H9 (cell line): ENCODE measurements at regions not wholly inside any gene's neighbourhood (a gene's known extent, or its start where the extent isn't known, plus 50 kb on each side); places are given as distances from the start of the nearest gene placed in this dataset.

Experiments used
- DNase-seq: peaks from one replicate; pipeline ENCODE4 v3.0.0-alpha.2; 2017
- H2AFZ ChIP-seq: one replicate; pipeline ENCODE4 v1.6.1; 2013; ENCODE audit warnings: mild to moderate bottlenecking, low read length, control low read depth, moderate library complexity
- H2AK5ac ChIP-seq: 2 replicates; pipeline ENCODE4 v1.6.1; 2013; ENCODE audit warnings: low read length, control low read depth, mixed read lengths; ENCODE audit not compliant: insufficient read length
- H2BK120ac ChIP-seq: one replicate; pipeline ENCODE4 v1.6.1; 2013; ENCODE audit warnings: low read depth, mild to moderate bottlenecking, low read length, control low read depth, inconsistent platforms; ENCODE audit not compliant: poor library complexity, severe bottlenecking
- H2BK12ac ChIP-seq: 2 replicates; pipeline ENCODE4 v1.6.1; 2013; ENCODE audit warnings: low read length, control low read depth, mixed read lengths, low read depth; ENCODE audit not compliant: insufficient read length
- H2BK15ac ChIP-seq: 2 replicates; pipeline ENCODE4 v1.6.1; 2013; ENCODE audit warnings: low read depth, low read length, control low read depth
- H2BK20ac ChIP-seq: one replicate; pipeline ENCODE4 v1.6.1; 2013; ENCODE audit warnings: low read depth, mild to moderate bottlenecking, low read length, control low read depth, inconsistent platforms; ENCODE audit not compliant: poor library complexity, severe bottlenecking
- H2BK5ac ChIP-seq: 2 replicates; pipeline ENCODE4 v1.6.1; 2013; ENCODE audit warnings: low read length, control low read depth, mixed read lengths; ENCODE audit not compliant: insufficient read length
- H3K14ac ChIP-seq: 2 replicates; pipeline ENCODE4 v1.6.1; 2013; ENCODE audit warnings: low read length, control low read depth; ENCODE audit not compliant: insufficient read depth
- H3K18ac ChIP-seq: 2 replicates; pipeline ENCODE4 v1.6.1; 2013; ENCODE audit warnings: low read depth, mild to moderate bottlenecking, mixed read lengths, low read length, control low read depth; ENCODE audit not compliant: insufficient read length
- H3K23ac ChIP-seq: 2 replicates; pipeline ENCODE4 v1.6.1; 2013; ENCODE audit warnings: low read length, control low read depth, mixed read lengths, low read depth; ENCODE audit not compliant: insufficient read length
- H3K23me2 ChIP-seq: 2 replicates; pipeline ENCODE4 v1.6.1; 2013; ENCODE audit warnings: low read depth, mild to moderate bottlenecking, mixed read lengths, low read length, control low read depth; ENCODE audit not compliant: insufficient read length, poor library complexity, severe bottlenecking
- H3K27ac ChIP-seq: 2 replicates; pipeline ENCODE4 v1.5.1; 2013; ENCODE audit warnings: low read length, control low read depth, mixed read lengths, low read depth; ENCODE audit not compliant: insufficient read length
- H3K27me3 ChIP-seq: 2 replicates; pipeline ENCODE4 v1.6.1; 2013; ENCODE audit warnings: low read length, control low read depth, inconsistent platforms; ENCODE audit not compliant: insufficient read depth
- H3K4ac ChIP-seq: 2 replicates; pipeline ENCODE4 v1.6.1; 2013; ENCODE audit warnings: low read depth, mild to moderate bottlenecking, control low read depth, inconsistent platforms, low read length, moderate library complexity
- H3K4me1 ChIP-seq: 2 replicates; pipeline ENCODE4 v1.6.1; 2013; ENCODE audit warnings: low read length, control low read depth, inconsistent platforms; ENCODE audit not compliant: insufficient read depth
- H3K4me2 ChIP-seq: 2 replicates; pipeline ENCODE4 v1.6.1; 2013; ENCODE audit warnings: low read length, control low read depth, mixed read lengths; ENCODE audit not compliant: insufficient read length, insufficient read depth
- H3K56ac ChIP-seq: 2 replicates; pipeline ENCODE4 v1.6.1; 2013; ENCODE audit warnings: low read depth, mild to moderate bottlenecking, mixed read lengths, low read length, control low read depth; ENCODE audit not compliant: insufficient read length
- H3K79me1 ChIP-seq: 2 replicates; pipeline ENCODE4 v1.6.1; 2013; ENCODE audit warnings: low read depth, mild to moderate bottlenecking, moderate library complexity, low read length, control low read depth, inconsistent platforms; ENCODE audit not compliant: insufficient read depth, poor library complexity, severe bottlenecking
- H3K79me2 ChIP-seq: 2 replicates; pipeline ENCODE4 v1.6.1; 2013; ENCODE audit warnings: low read length, control low read depth, inconsistent platforms; ENCODE audit not compliant: insufficient read depth
- H3K9ac ChIP-seq: 2 replicates; pipeline ENCODE4 v1.6.1; 2013; ENCODE audit warnings: low read length, control low read depth, mixed read lengths; ENCODE audit not compliant: insufficient read length; ENCODE audit errors: extremely low read depth
- H3K9me3 ChIP-seq: one replicate; pipeline ENCODE4 v1.6.1; 2013; ENCODE audit warnings: low read depth, low read length, inconsistent platforms; ENCODE audit not compliant: control insufficient read depth
- H3T11ph ChIP-seq: one replicate; pipeline ENCODE4 v1.6.1; 2013; ENCODE audit warnings: mild to moderate bottlenecking, low read length, control low read depth, inconsistent platforms
- H4K20me1 ChIP-seq: one replicate; pipeline ENCODE4 v1.6.1; 2013; ENCODE audit not compliant: control insufficient read depth, insufficient read length, insufficient read depth
- H4K5ac ChIP-seq: 2 replicates; pipeline ENCODE4 v1.6.1; 2013; ENCODE audit warnings: low read depth, mild to moderate bottlenecking, mixed read lengths, low read length, control low read depth; ENCODE audit not compliant: insufficient read length
- H4K8ac ChIP-seq: replicated peaks from 2 replicates; pipeline ENCODE4 v1.6.1; 2013; ENCODE audit warnings: low read length, control low read depth, mixed read lengths, low read depth; ENCODE audit not compliant: insufficient read length
- H4K91ac ChIP-seq: 2 replicates; pipeline ENCODE4 v1.6.1; 2013; ENCODE audit warnings: low read depth, mild to moderate bottlenecking, moderate library complexity, mixed read lengths, low read length, control low read depth; ENCODE audit not compliant: insufficient read length
- H3K27ac Mint-ChIP-seq, 3 experiments: 2 replicates in 2 of 3; 3 replicates in 1 of 3; pipeline ENCODE4 v1.8.0; 2020 to 2021; ENCODE audit warnings: mixed read lengths in 3 of 3, mild to moderate bottlenecking in 1 of 3, moderate library complexity in 1 of 3
- H3K27me3 Mint-ChIP-seq: 2 replicates; pipeline ENCODE4 v1.8.0; 2021; ENCODE audit warnings: low read depth, mild to moderate bottlenecking, moderate library complexity, mixed read lengths
- H3K36me3 Mint-ChIP-seq, 3 experiments: 2 replicates in 2 of 3; 3 replicates in 1 of 3; pipeline ENCODE4 v1.8.0; 2020 to 2021; ENCODE audit warnings: low read depth in 3 of 3, mixed read lengths in 3 of 3; ENCODE audit not compliant: insufficient read depth in 1 of 3
- H3K4me1 Mint-ChIP-seq, 2 experiments: 2 replicates each; pipeline ENCODE4 v1.8.0; 2020; ENCODE audit warnings: mixed read lengths in 2 of 2
- H3K4me3 Mint-ChIP-seq, 2 experiments: 2 replicates in 1 of 2; 3 replicates in 1 of 2; pipeline ENCODE4 v1.8.0; 2020 to 2021; ENCODE audit warnings: mild to moderate bottlenecking in 2 of 2, mixed read lengths in 2 of 2, moderate library complexity in 1 of 2
- H3K9me3 Mint-ChIP-seq, 2 experiments: 2 replicates in 1 of 2; 3 replicates in 1 of 2; pipeline ENCODE4 v1.8.0; 2020; ENCODE audit warnings: mild to moderate bottlenecking in 2 of 2, mixed read lengths in 2 of 2, moderate library complexity in 1 of 2
- CTCF ChIP-seq: fragments of 200-600 bp; sonication (generic); conservative IDR thresholded peaks from 3 replicates; pipeline ENCODE4 v1.8.0; 2021; ENCODE audit warnings: antibody characterized with exemption, mild to moderate bottlenecking
- WGBS: extraction: QIAGEN DNeasy Blood & Tissue Kit; methylation state at CpG from one replicate; pipeline ENCODE4 v1.1.7; 2013; ENCODE audit warnings: missing lambda C conversion rate, low lambda C conversion rate, mixed read lengths; ENCODE audit not compliant: insufficient read length; ENCODE audit errors: extremely low coverage; 5-methylcytosine and 5-hydroxymethylcytosine counted together

GRCh38 chr18:1653873-1654272, 749.2 kb downstream of the ADCYAP1 start:
- Mint-ChIP-seq H3K4me3 (no peak overlapping the region), H3K27ac (no peak overlapping the region), H3K4me1 (no peaks in the 10 kb centered on the region), H3K27me3 (no peaks in the 10 kb centered on the region), H3K9me3 (no peaks in the 10 kb centered on the region), H3K36me3 (no peaks in the 10 kb centered on the region)
- Histone ChIP-seq H2AFZ (no peak overlapping the region), H3K4ac (no peak overlapping the region), H3K27ac (no peak overlapping the region), H4K20me1 (no peaks in the 10 kb centered on the region), H3K27me3 (no peaks in the 10 kb centered on the region), H3K79me1 (no peaks in the 10 kb centered on the region), H2BK120ac (no peak overlapping the region), H4K5ac (no peak overlapping the region), H3K56ac (no peak overlapping the region), H3K4me2 (no peak overlapping the region), H4K8ac (no peak overlapping the region), H2AK5ac (no peak overlapping the region), H2BK20ac (no peak overlapping the region), H3K23ac (no peak overlapping the region), H4K91ac (no peak overlapping the region), H2BK12ac (no peak overlapping the region), H3K14ac (no peak overlapping the region), H2BK15ac (no peak overlapping the region), H3K9ac (no peak overlapping the region), H2BK5ac (no peak overlapping the region), H3T11ph (no peak overlapping the region), H3K4me1 (no peaks in the 10 kb centered on the region), H3K9me3 (no peaks in the 10 kb centered on the region), H3K18ac (no peak overlapping the region), H3K79me2 (no peaks in the 10 kb centered on the region), H3K23me2 (no peaks in the 10 kb centered on the region)
- no peak for TF ChIP-seq CTCF
- DNase-seq: no peak
- no CpG with 5 or more reads among the region's 4 CpGs for WGBS
